RPMI8226 (cell line): ENCODE measurements at regions not wholly inside any gene's neighbourhood (a gene's known extent, or its start where the extent isn't known, plus 50 kb on each side); places are given as distances from the start of the nearest gene placed in this dataset.

Experiments
- DNase-seq: peaks from one replicate; pipeline ENCODE4 v3.0.0-alpha.2; 2015

- DNase-seq, result peak; percentile 20
These were observed 54.4 kb upstream of the TRABD2B start for GRCh38 chr1:48051466-48052126.

DNA sequence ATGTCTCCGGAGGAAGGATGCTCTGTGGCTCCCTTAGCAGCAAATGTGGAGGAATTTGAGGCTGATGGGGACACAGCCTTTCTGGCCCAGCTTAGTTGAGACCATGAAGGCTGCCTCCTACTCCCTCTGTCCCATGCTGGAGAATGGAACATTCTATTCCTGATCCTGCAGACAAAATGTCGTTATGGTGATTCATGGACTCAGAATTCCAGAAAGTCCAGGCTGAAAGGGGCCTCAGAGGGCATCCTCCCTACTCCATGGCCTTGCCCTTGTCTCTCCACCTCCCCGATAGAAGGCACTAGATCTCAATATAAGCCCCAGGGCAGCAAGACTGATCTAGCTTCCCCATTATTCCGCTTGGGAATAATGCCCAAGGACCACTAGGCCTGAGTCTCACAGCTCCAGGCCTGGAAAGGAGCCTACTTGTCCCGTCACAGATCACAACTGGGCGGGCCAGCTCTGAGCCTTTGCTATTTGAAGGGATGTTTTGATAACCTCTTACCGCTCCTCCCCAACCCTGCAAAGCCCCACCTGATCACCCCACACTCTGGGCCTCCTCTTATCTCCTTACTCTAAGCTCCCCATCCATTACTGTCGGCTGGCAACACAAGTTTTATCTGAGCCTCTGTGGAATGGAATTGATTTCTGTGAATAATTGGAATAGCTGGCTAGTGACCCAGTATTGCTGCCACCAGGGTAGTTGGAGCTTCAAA, 52.8 kb upstream of the TRABD2B start:
- no peak for DNase-seq

DNA sequence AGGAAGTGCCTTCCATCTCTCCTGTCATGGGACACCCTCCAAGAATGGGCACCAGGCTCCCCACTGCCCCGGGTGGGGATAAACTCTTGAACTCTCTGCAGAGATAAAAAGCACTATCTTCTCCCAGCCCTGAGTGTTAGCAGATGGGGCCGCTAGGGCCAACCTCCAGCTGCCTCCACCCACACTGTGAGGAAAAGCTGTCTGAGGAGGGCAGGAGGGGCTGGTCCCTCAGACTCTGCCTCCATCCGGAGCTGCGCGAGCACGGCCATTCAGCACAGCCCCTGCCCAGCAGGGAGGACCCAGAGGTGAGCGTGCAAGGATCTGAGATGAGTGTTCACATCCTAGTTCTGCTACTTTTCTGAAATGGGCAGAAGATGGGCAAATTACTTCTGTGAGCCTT, 51.8 kb upstream of the TRABD2B start:
- DNase-seq, result no peak

GRCh38 chr1:48048064-48048463, 50.9 kb upstream of the TRABD2B start:
- no peak for DNase-seq

- no peak for DNase-seq
These were observed 49.9 kb upstream of the TRABD2B start for GRCh38 chr1:48047116-48047515.
